ENCODE measurements at regions not wholly inside any gene's neighbourhood (a gene's known extent, or its start where the extent isn't known, plus 50 kb on each side); places are given as distances from the start of the nearest gene placed in this dataset.

DNA sequence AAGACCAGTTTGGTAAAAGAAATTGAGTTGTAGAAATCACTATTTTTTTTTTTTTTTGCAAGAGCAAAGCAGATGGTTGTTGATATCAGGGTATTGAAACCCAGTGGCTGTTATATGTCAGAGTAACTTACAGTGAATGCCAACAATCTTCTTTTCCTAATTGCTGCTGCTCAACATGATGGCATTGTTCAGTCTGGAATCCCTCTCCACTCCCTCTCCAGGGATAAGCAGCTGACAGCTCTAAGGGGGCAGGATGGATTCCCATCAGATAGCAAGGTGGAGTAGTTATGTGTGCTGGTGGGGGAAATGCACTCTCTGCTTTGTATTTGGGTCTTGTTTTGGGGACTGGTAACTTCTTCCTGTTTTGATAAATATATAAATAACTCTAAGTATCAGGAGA is 200.0 kb downstream of the PIK3C3 start:
- TF ChIP-seq YY1 (IDR thresholded peaks at IDR 0.05; ENCODE audit: insufficient read depth, insufficient read length) (no peak), SUZ12 (IDR thresholded peaks at IDR 0.05; ENCODE audit: extremely low read depth, insufficient read depth, insufficient read length) (no peak), ZNF274 (IDR thresholded peaks at IDR 0.05; ENCODE audit: low read depth, low read length) (no peak)

Measured in NT2/D1 (cell line).